Cardiac fibroblast (primary cell): ENCODE measurements at regions not wholly inside any gene's neighbourhood (a gene's known extent, or its start where the extent isn't known, plus 50 kb on each side); places are given as distances from the start of the nearest gene placed in this dataset.
A peak's percentile ranks its signal among the peaks of the same experiment; 100 is the strongest.

Source experiments
- DNase-seq, 2 donors: peaks; one replicate each; pipeline versions ENCODE4 v3.0.0 to v3.0.0-alpha.2; 2010; ENCODE audit warnings: low read depth in 2 of 2
- H3K4me3 ChIP-seq, 2 donors: replicated peaks in 1 of 2; 1 replicate in 1 of 2; 2 replicates in 1 of 2; pipeline ENCODE4 v1.5.1; 2011; ENCODE audit warnings: low read depth in 2 of 2, low read length in 2 of 2, mild to moderate bottlenecking in 2 of 2, moderate library complexity in 1 of 2
- CTCF ChIP-seq: IDR thresholded peaks from one replicate; pipeline ENCODE4 v1.5.1; 2011; ENCODE audit warnings: low read depth, mild to moderate bottlenecking, low read length, inconsistent platforms

- TF ChIP-seq CTCF, result no peak
- peak in 1 of 2 donors; percentile 25 for DNase-seq
- no peak overlapping the region for H3K4me3 ChIP-seq
These were observed 65.6 kb upstream of the MBNL1 start for GRCh38 chr3:152202976-152203626.

GRCh38 chr3:152203652-152204051 is 65.1 kb upstream of the MBNL1 start:
- peak; percentile 14 to 48 for DNase-seq
- H3K4me3 ChIP-seq, result no peak overlapping the region
- no peak for TF ChIP-seq CTCF

- no peak overlapping the region for H3K4me3 ChIP-seq
- no peak for DNase-seq
- TF ChIP-seq CTCF, result no peak
These were observed 64.5 kb upstream of the MBNL1 start for GRCh38 chr3:152204218-152204617.

- no peak overlapping the region for H3K4me3 ChIP-seq
- no peak for TF ChIP-seq CTCF
- no peak for DNase-seq
These were observed 63.6 kb upstream of the MBNL1 start for GRCh38 chr3:152205097-152205593.

- H3K4me3 ChIP-seq, result no peak overlapping the region
- no peak for TF ChIP-seq CTCF
- DNase-seq, result no peak
These were observed 62.4 kb upstream of the MBNL1 start for GRCh38 chr3:152206243-152206760.

- no peak for TF ChIP-seq CTCF
- H3K4me3 ChIP-seq, result no peak overlapping the region
- no peak for DNase-seq
These were observed 60.3 kb upstream of the MBNL1 start for GRCh38 chr3:152208439-152208838.

GRCh38 chr3:152209060-152209459 is 59.7 kb upstream of the MBNL1 start:
- no peak overlapping the region for H3K4me3 ChIP-seq
- TF ChIP-seq CTCF, result no peak
- no peak for DNase-seq
